ENCODE measurements at regions not wholly inside any gene's neighbourhood (a gene's known extent, or its start where the extent isn't known, plus 50 kb on each side); places are given as distances from the start of the nearest gene placed in this dataset.

DNA sequence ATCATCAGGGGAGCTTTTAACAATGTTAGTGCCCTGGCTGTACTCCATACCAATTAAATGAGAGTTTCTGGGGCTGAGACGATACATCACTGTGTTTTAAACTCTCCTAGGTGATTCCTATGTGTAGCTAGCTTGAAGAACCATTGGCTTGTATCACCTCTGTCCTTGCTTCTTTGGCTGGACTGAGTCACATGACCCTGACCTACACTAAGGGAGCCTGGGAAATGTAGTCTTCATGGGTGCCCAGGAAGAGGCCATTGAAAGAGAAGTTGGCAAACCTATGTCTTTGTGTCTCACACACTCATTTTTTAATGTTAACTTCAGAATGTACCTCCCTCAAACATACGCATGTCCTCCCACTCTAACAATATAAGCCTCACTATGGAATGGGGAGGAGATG lies 506.6 kb downstream of the DHX35 start:
- ChIA-PET CTCF (no interaction called here), POLR2A (no interaction called here)
- DNase-seq (ENCODE audit: low read depth, low spot score) (no peak), FAIRE-seq (no peak)
- no peak for TF ChIP-seq POLR2A (IDR thresholded peaks at IDR 0.05; ENCODE audit: low read depth, low read length)
- TF ChIP-seq, protein P1, sequence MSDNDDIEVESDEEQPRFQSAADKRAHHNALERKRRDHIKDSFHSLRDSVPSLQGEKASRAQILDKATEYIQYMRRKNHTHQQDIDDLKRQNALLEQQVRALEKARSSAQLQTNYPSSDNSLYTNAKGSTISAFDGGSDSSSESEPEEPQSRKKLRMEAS (IDR thresholded peaks at IDR 0.05; ENCODE audit: insufficient read depth, insufficient read length) = no peak
- no peak for TF ChIP-seq EZH2 (IDR thresholded peaks at IDR 0.05; ENCODE audit: borderline replicate concordance, low read depth, low read length, severe bottlenecking)
- no peak for TF ChIP-seq FOS (IDR thresholded peaks at IDR 0.05; ENCODE audit: borderline replicate concordance, insufficient read depth, low read length)
- no peak for TF ChIP-seq MYC (IDR thresholded peaks at IDR 0.05; ENCODE audit: low read depth, low read length)
- TF ChIP-seq GATA2 (IDR thresholded peaks at IDR 0.05; ENCODE audit: insufficient read depth, insufficient read length, low read depth, low read length) = no peak
- TF ChIP-seq JUN (IDR thresholded peaks at IDR 0.05; ENCODE audit: borderline replicate concordance, insufficient read depth, insufficient read length, low read depth) = no peak
- Histone ChIP-seq H3K36me3 (ENCODE audit: control insufficient read depth in 2 of 2, extremely low read depth in 1 of 2, insufficient read depth in 2 of 2, low read length in 2 of 2) (no peaks in the 10 kb centered on the region), H3K9me1 (replicated peaks; ENCODE audit: control insufficient read depth, extremely low read depth, insufficient read depth, low read length) (no peaks in the 10 kb centered on the region), H2AFZ (ENCODE audit: low read depth, low read length) (no peak overlapping the region), H3K4me2 (ENCODE audit: insufficient read depth, low read length) (no peak overlapping the region), H3K4me1 (ENCODE audit: control insufficient read depth, extremely low read depth, insufficient read depth, low read length) (no peaks in the 10 kb centered on the region), H3K9me3 (replicated peaks; ENCODE audit: control insufficient read depth, insufficient read depth, low read length) (no peaks in the 10 kb centered on the region), H4K20me1 (replicated peaks; ENCODE audit: control insufficient read depth, extremely low read depth, insufficient read depth, low read length) (no peaks in the 10 kb centered on the region), H3K27me3 (ENCODE audit: control insufficient read depth in 2 of 2, insufficient read depth in 2 of 2, low read length in 2 of 2) (no peaks in the 10 kb centered on the region), H3K9ac (replicated peaks; ENCODE audit: extremely low read depth, insufficient read depth, low read length) (no peak overlapping the region), H3K79me2 (ENCODE audit: control insufficient read depth, insufficient read depth, low read length) (no peaks in the 10 kb centered on the region), H3K27ac (ENCODE audit: insufficient read depth, low read depth, low read length) (no peak overlapping the region), H3K4me3 (replicated peaks in 1 of 3; ENCODE audit: insufficient read depth in 1 of 3, low read depth in 1 of 3, low read length in 3 of 3) (no peak overlapping the region)
- intact Hi-C loops (cut with micrococcal nuclease) (no loop called here), dilution Hi-C loops (cut with MboI; ENCODE audit: extremely low pct_ligation_motif_present, low sequenced_read_pairs) (no loop called here)
- BruUV-seq (replicated peaks) = no TSS peak

DNA sequence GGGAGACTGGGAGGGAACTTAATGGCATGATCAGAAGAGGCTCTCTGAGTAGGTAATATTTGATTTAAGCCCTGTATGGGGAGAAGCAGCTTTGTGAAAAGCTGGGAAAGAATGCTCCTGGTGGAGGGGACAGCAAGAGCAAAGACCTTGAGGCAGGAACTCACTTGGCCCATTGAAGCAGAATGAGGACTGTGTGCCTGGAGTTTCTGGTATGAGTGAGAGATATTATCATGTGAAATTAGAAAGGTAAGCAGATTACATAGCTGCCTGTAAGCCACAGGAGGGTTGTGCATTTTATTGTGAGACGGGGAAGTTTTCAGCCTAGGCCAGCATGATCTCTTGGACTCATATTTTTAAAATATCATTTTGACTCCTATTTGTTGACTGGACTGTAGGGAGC lies 502.1 kb downstream of the DHX35 start:
- Histone ChIP-seq H3K9me1 (replicated peaks; ENCODE audit: control insufficient read depth, extremely low read depth, insufficient read depth, low read length) (no peaks in the 10 kb centered on the region), H3K4me1 (ENCODE audit: control insufficient read depth, extremely low read depth, insufficient read depth, low read length) (no peaks in the 10 kb centered on the region), H2AFZ (ENCODE audit: low read depth, low read length) (no peak overlapping the region), H3K36me3 (ENCODE audit: control insufficient read depth in 2 of 2, extremely low read depth in 1 of 2, insufficient read depth in 2 of 2, low read length in 2 of 2) (no peaks in the 10 kb centered on the region), H3K9ac (replicated peaks; ENCODE audit: extremely low read depth, insufficient read depth, low read length) (no peak overlapping the region), H3K79me2 (ENCODE audit: control insufficient read depth, insufficient read depth, low read length) (no peaks in the 10 kb centered on the region), H3K4me2 (ENCODE audit: insufficient read depth, low read length) (no peak overlapping the region), H3K27me3 (ENCODE audit: control insufficient read depth in 2 of 2, insufficient read depth in 2 of 2, low read length in 2 of 2) (no peaks in the 10 kb centered on the region), H3K27ac (ENCODE audit: insufficient read depth, low read depth, low read length) (no peak overlapping the region), H3K9me3 (replicated peaks; ENCODE audit: control insufficient read depth, insufficient read depth, low read length) (no peaks in the 10 kb centered on the region), H4K20me1 (replicated peaks; ENCODE audit: control insufficient read depth, extremely low read depth, insufficient read depth, low read length) (no peaks in the 10 kb centered on the region), H3K4me3 (replicated peaks in 1 of 3; ENCODE audit: insufficient read depth in 1 of 3, low read depth in 1 of 3, low read length in 3 of 3) (no peak overlapping the region)
- BruUV-seq (replicated peaks) = no TSS peak
- DNase-seq (ENCODE audit: low read depth, low spot score) (no peak), FAIRE-seq (no peak)
- dilution Hi-C loops (cut with MboI; ENCODE audit: extremely low pct_ligation_motif_present, low sequenced_read_pairs) = no loop called here
- CTCF ChIA-PET = no interaction called here
- no peak for TF ChIP-seq FOS (IDR thresholded peaks at IDR 0.05; ENCODE audit: borderline replicate concordance, insufficient read depth, low read length)
- TF ChIP-seq POLR2A (IDR thresholded peaks at IDR 0.05; ENCODE audit: low read depth, low read length) = no peak
- TF ChIP-seq JUN (IDR thresholded peaks at IDR 0.05; ENCODE audit: borderline replicate concordance, insufficient read depth, insufficient read length, low read depth) = no peak
- TF ChIP-seq, protein P1 (IDR thresholded peaks at IDR 0.05; ENCODE audit: insufficient read depth, insufficient read length) = no peak
- no peak for TF ChIP-seq EZH2 (IDR thresholded peaks at IDR 0.05; ENCODE audit: borderline replicate concordance, low read depth, low read length, severe bottlenecking)
- no peak for TF ChIP-seq GATA2 (IDR thresholded peaks at IDR 0.05; ENCODE audit: insufficient read depth, insufficient read length, low read depth, low read length)
- TF ChIP-seq MYC (IDR thresholded peaks at IDR 0.05; ENCODE audit: low read depth, low read length) = no peak
- no peak for TF ChIP-seq POLR2AphosphoS5 (IDR thresholded peaks at IDR 0.05; ENCODE audit: insufficient read depth, low read depth, low read length)
- TF ChIP-seq, protein P2, sequence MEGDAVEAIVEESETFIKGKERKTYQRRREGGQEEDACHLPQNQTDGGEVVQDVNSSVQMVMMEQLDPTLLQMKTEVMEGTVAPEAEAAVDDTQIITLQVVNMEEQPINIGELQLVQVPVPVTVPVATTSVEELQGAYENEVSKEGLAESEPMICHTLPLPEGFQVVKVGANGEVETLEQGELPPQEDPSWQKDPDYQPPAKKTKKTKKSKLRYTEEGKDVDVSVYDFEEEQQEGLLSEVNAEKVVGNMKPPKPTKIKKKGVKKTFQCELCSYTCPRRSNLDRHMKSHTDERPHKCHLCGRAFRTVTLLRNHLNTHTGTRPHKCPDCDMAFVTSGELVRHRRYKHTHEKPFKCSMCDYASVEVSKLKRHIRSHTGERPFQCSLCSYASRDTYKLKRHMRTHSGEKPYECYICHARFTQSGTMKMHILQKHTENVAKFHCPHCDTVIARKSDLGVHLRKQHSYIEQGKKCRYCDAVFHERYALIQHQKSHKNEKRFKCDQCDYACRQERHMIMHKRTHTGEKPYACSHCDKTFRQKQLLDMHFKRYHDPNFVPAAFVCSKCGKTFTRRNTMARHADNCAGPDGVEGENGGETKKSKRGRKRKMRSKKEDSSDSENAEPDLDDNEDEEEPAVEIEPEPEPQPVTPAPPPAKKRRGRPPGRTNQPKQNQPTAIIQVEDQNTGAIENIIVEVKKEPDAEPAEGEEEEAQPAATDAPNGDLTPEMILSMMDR (IDR thresholded peaks at IDR 0.05; ENCODE audit: extremely low read depth in 1 of 2, insufficient read depth in 1 of 2, low read depth in 1 of 2, low read length in 2 of 2) = no peak
- intact Hi-C loops (cut with micrococcal nuclease) = no loop called here
- POLR2A ChIA-PET = no interaction called here
